ENCODE measurements at regions not wholly inside any gene's neighbourhood (a gene's known extent, or its start where the extent isn't known, plus 50 kb on each side); places are given as distances from the start of the nearest gene placed in this dataset.

GRCh38 chr4:123110147-123110546 is 187.8 kb upstream of the NUDT6 start:
- Histone ChIP-seq H3K4me3 (no peak overlapping the region), H3K4me1 (ENCODE audit: control insufficient read depth in 5 of 5, insufficient read depth in 5 of 5, low read length in 5 of 5) (peaks cover 0 to 40% (median 5%) of the 10 kb centered on the region in 5 donors), H3K36me3 (ENCODE audit: control insufficient read depth in 4 of 4, insufficient read depth in 4 of 4, low read length in 4 of 4) (peaks cover 0 to 1% (median 0%) of the 10 kb centered on the region in 4 donors), H3K27ac (ENCODE audit: low read depth in 1 of 2, low read length in 1 of 2) (no peak overlapping the region), H3K27me3 (ENCODE audit: control insufficient read depth in 3 of 3, insufficient read depth in 3 of 3, low read length in 2 of 3) (no peaks in the 10 kb centered on the region), H3K9ac (ENCODE audit: insufficient read depth in 1 of 2, low read length in 2 of 2) (no peak overlapping the region), H3K9me3 (ENCODE audit: control insufficient read depth in 4 of 4, insufficient read depth in 3 of 4, low read length in 3 of 4) (peaks cover 0 to 7% (median 0%) of the 10 kb centered on the region in 4 donors)
- WGBS, 2 donors, result 71 to 89% methylated on average over 1 of the region's 1 CpG
- peak in 2 of 3 donors; percentile 90 to 95 for DNase-seq
- no peak for ATAC-seq (ENCODE audit: insufficient read depth, low FRiP score)
- TF ChIP-seq CTCF (IDR thresholded peaks at IDR 0.05; ENCODE audit: control extremely low read depth, extremely low read depth), result no peak

GRCh38 chr4:123110685-123111084 is 188.3 kb upstream of the NUDT6 start:
- whole genome bisulfite sequencing, 2 donors, result 83 to 92% methylated on average over 2 of the region's 2 CpGs
- ATAC-seq (ENCODE audit: insufficient read depth, low FRiP score), result no peak
- Histone ChIP-seq H3K27ac (ENCODE audit: low read depth in 1 of 2, low read length in 1 of 2) (no peak overlapping the region), H3K36me3 (ENCODE audit: control insufficient read depth in 4 of 4, insufficient read depth in 4 of 4, low read length in 4 of 4) (peaks cover 0 to 1% (median 0%) of the 10 kb centered on the region in 4 donors), H3K4me3 (no peak overlapping the region), H3K9me3 (ENCODE audit: control insufficient read depth in 4 of 4, insufficient read depth in 3 of 4, low read length in 3 of 4) (peaks cover 0 to 7% (median 0%) of the 10 kb centered on the region in 4 donors), H3K4me1 (ENCODE audit: control insufficient read depth in 5 of 5, insufficient read depth in 5 of 5, low read length in 5 of 5) (peaks cover 0 to 44% (median 5%) of the 10 kb centered on the region in 5 donors), H3K27me3 (ENCODE audit: control insufficient read depth in 3 of 3, insufficient read depth in 3 of 3, low read length in 2 of 3) (no peaks in the 10 kb centered on the region), H3K9ac (ENCODE audit: insufficient read depth in 1 of 2, low read length in 2 of 2) (no peak overlapping the region)
- TF ChIP-seq CTCF (IDR thresholded peaks at IDR 0.05; ENCODE audit: control extremely low read depth, extremely low read depth), result no peak
- no peak for DNase-seq

GRCh38 chr4:123113155-123113554 is 190.8 kb upstream of the NUDT6 start:
- 80 to 82% methylated on average over 3 of the region's 3 CpGs for WGBS, 2 donors
- Histone ChIP-seq H3K36me3 (ENCODE audit: control insufficient read depth in 4 of 4, insufficient read depth in 4 of 4, low read length in 4 of 4) (peaks cover 0 to 1% (median 0%) of the 10 kb centered on the region in 4 donors), H3K27me3 (ENCODE audit: control insufficient read depth in 3 of 3, insufficient read depth in 3 of 3, low read length in 2 of 3) (no peaks in the 10 kb centered on the region), H3K9me3 (ENCODE audit: control insufficient read depth in 4 of 4, insufficient read depth in 3 of 4, low read length in 3 of 4) (peaks cover 0 to 7% (median 0%) of the 10 kb centered on the region in 4 donors), H3K4me1 (ENCODE audit: control insufficient read depth in 5 of 5, insufficient read depth in 5 of 5, low read length in 5 of 5) (peaks cover 0 to 65% (median 5%) of the 10 kb centered on the region in 5 donors), H3K27ac (ENCODE audit: low read depth in 1 of 2, low read length in 1 of 2) (peak overlapping the region in 1 of 2 donors; percentile 14), H3K9ac (ENCODE audit: insufficient read depth in 1 of 2, low read length in 2 of 2) (peak overlapping the region in 1 of 2 donors; percentile 70), H3K4me3 (no peak overlapping the region)
- TF ChIP-seq CTCF (IDR thresholded peaks at IDR 0.05; ENCODE audit: control extremely low read depth, extremely low read depth), result no peak
- DNase-seq (peak in 2 of 3 donors; percentile 82 to 88), ATAC-seq (ENCODE audit: insufficient read depth, low FRiP score) (no peak)
